Esophagus squamous epithelium (tissue), 5 donors: ENCODE measurements at regions not wholly inside any gene's neighbourhood (a gene's known extent, or its start where the extent isn't known, plus 50 kb on each side); places are given as distances from the start of the nearest gene placed in this dataset.
"Not testable (repeated sequence)": the region's sequence is repeated elsewhere in the genome, so short reads cannot be mapped to it uniquely, and the experiment has no call there.

ENCODE experiments used
- DNase-seq: peaks from one replicate; lab custom pipeline; 2025; lab: John Stamatoyannopoulos, UW
- H3K27ac ChIP-seq, 4 donors: fragments of 200-600 bp; sonication (generic); one replicate each; pipeline ENCODE4 v1.5.1; 2016 to 2019; ENCODE audit warnings: mild to moderate bottlenecking in 1 of 4
- H3K27me3 ChIP-seq, 4 donors: fragments of 200-600 bp; sonication (generic); 1 replicate in 3 of 4; 2 replicates in 1 of 4; pipeline versions ENCODE4 v1.5.1 to v1.6.0; 2017 to 2021; ENCODE audit warnings: antibody characterized with exemption in 1 of 4
- H3K36me3 ChIP-seq, 3 donors: fragments of 200-600 bp; sonication (generic); one replicate each; pipeline ENCODE4 v1.5.1; 2016 to 2019
- H3K4me1 ChIP-seq, 3 donors: fragments of 200-600 bp; sonication (generic); one replicate each; pipeline ENCODE4 v1.5.1; 2017 to 2019
- H3K4me3 ChIP-seq, 4 donors: fragments of 200-600 bp; sonication (generic); 1 replicate in 3 of 4; 2 replicates in 1 of 4; pipeline ENCODE4 v1.5.1; 2016 to 2019; ENCODE audit warnings: mild to moderate bottlenecking in 2 of 4, moderate library complexity in 1 of 4
- H3K9me3 ChIP-seq, 3 donors: fragments of 200-600 bp; sonication (generic); one replicate each; pipeline ENCODE4 v1.5.1; 2016 to 2019
- CTCF ChIP-seq, 6 experiments: fragments of 450-650 bp in 4 of 6; fragments of 200-600 bp in 2 of 6; sonication (generic) in 2 of 6; IDR thresholded peaks; one replicate each; pipeline ENCODE4 v1.5.1; 2016 to 2019; ENCODE audit warnings: antibody characterized with exemption in 6 of 6, mild to moderate bottlenecking in 4 of 6, moderate library complexity in 4 of 6
- POLR2A ChIP-seq, 4 donors: fragments of 450-650 bp; IDR thresholded peaks; one replicate each; pipeline ENCODE4 v1.6.1; 2017; ENCODE audit warnings: antibody characterized with exemption in 4 of 4, mild to moderate bottlenecking in 4 of 4, moderate library complexity in 3 of 4
- WGBS, 2 donors: methylation state at CpG; one replicate each; pipeline ENCODE4 v1.1.5; 2018; 5-methylcytosine and 5-hydroxymethylcytosine counted together
- intact Hi-C: fragments of 100-400 bp; cut with DNase I; formaldehyde crosslinking; loops from one replicate; pipeline ENCODE4 v1.15.0; 2022
- donor health status: DM: yes; HTN: yes; CAD: no.

- Histone ChIP-seq H3K27me3 (no peaks in the 10 kb centered on the region), H3K4me3 (no peak overlapping the region), H3K36me3 (no peaks in the 10 kb centered on the region), H3K4me1 (no peaks in the 10 kb centered on the region), H3K9me3 (no peaks in the 10 kb centered on the region), H3K27ac (no peak overlapping the region)
- no peak for DNase-seq
- TF ChIP-seq POLR2A (IDR thresholded peaks at IDR 0.05), result no peak
- no peak for TF ChIP-seq CTCF (IDR thresholded peaks at IDR 0.05)
- intact Hi-C loops, result no loop called here
Observed at GRCh38 chr4:79831701-79832514, 241.1 kb downstream of the ANTXR2 start.

DNA sequence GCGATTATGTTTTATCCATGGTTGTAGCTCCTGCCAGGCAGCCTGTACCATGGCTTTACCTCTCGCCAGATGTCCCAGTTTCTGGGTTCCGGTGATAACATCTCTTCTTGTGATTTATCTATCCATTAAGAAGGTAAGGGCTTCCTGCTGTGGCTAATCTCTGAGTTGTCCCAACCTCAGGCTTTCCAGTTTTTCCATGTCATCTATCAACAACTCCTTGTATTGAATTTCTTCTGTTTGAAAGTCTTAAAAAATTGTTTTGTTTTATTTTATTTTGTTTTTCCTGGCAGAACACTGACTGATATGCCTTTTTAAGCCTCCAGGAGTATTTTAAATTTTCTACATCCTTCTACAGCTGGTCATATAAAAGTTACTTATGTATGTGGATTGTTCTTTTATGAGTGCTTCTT lies 241.9 kb downstream of the ANTXR2 start:
- TF ChIP-seq POLR2A (IDR thresholded peaks at IDR 0.05), result no peak
- TF ChIP-seq CTCF (IDR thresholded peaks at IDR 0.05), result no peak
- H3K36me3 ChIP-seq, result no peaks in the 10 kb centered on the region
- H3K4me3 ChIP-seq, result no peak overlapping the region
- H3K4me1 ChIP-seq, result no peaks in the 10 kb centered on the region
- 51 to 56% methylated on average over 3 of the region's 3 CpGs for WGBS, 2 donors
- H3K27ac ChIP-seq, result no peak overlapping the region
- no peaks in the 10 kb centered on the region for H3K9me3 ChIP-seq
- no peaks in the 10 kb centered on the region for H3K27me3 ChIP-seq
- intact Hi-C loops, result no loop called here
- no peak for DNase-seq

DNA sequence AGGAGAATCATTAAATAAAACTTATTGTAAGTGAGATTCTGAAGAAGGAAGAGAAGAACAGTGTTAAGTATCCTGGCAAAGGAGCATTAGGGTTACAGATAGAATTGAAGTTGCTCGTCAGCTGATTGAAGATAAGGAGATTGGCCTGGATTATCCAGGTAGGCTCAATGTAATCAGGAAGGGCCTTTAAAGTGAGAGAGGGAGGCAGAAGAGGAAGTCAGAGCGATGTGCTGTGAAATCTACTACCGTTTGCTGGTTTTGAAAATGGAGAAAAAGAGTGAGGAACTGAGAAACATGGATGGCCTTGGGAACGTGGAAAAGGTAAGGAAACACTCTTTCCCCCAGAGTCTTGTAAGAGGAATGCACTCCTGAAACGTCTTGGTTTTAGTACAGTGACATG lies 245.7 kb downstream of the ANTXR2 start:
- intact Hi-C loops, result no loop called here
- no peaks in the 10 kb centered on the region for H3K9me3 ChIP-seq

GRCh38 chr4:79823148-79823763 lies 249.8 kb downstream of the ANTXR2 start:
- Histone ChIP-seq H3K9me3 (no peaks in the 10 kb centered on the region), H3K27ac (peak overlapping the region in 2 of 4 donors; percentile 30 to 59), H3K4me3 (no peak overlapping the region), H3K27me3 (no peaks in the 10 kb centered on the region), H3K36me3 (no peaks in the 10 kb centered on the region), H3K4me1 (no peaks in the 10 kb centered on the region)
- TF ChIP-seq CTCF (IDR thresholded peaks at IDR 0.05), result no peak
- no peak for TF ChIP-seq POLR2A (IDR thresholded peaks at IDR 0.05)
- intact Hi-C loops, result no loop called here
- DNase-seq, result no peak
- WGBS, 2 donors, result 23 to 27% methylated on average over 2 of the region's 2 CpGs

More for the DNA sequence above, 245.7 kb downstream of the ANTXR2 start:
- no peaks in the 10 kb centered on the region for H3K4me1 ChIP-seq
- 63% methylated on average over 5 of the region's 5 CpGs for WGBS, 2 donors
- no peak for DNase-seq
- H3K27me3 ChIP-seq, result no peaks in the 10 kb centered on the region
- no peak overlapping the region for H3K4me3 ChIP-seq
- no peaks in the 10 kb centered on the region for H3K36me3 ChIP-seq
- TF ChIP-seq POLR2A (IDR thresholded peaks at IDR 0.05), result no peak
- no peak for TF ChIP-seq CTCF (IDR thresholded peaks at IDR 0.05)
- no peak overlapping the region for H3K27ac ChIP-seq

- intact Hi-C loops, result no loop called here
- H3K27me3 ChIP-seq, result no peaks in the 10 kb centered on the region
- H3K4me1 ChIP-seq, result no peaks in the 10 kb centered on the region
- H3K4me3 ChIP-seq, result no peak overlapping the region
- no peak for DNase-seq
- no peak for TF ChIP-seq POLR2A (IDR thresholded peaks at IDR 0.05)
- TF ChIP-seq CTCF (IDR thresholded peaks at IDR 0.05), result no peak
- no peaks in the 10 kb centered on the region for H3K36me3 ChIP-seq
- H3K27ac ChIP-seq, result no peak overlapping the region
- no peaks in the 10 kb centered on the region for H3K9me3 ChIP-seq
Observed at GRCh38 chr4:79820427-79820826, 252.6 kb downstream of the ANTXR2 start.

GRCh38 chr4:79807933-79808332 lies 265.1 kb downstream of the ANTXR2 start:
- WGBS, 2 donors, result 55 to 61% methylated on average over 2 of the region's 2 CpGs
- intact Hi-C loops, H3K9me3 ChIP-seq: not testable (repeated sequence)

More at GRCh38 chr4:79807933-79808332, 265.1 kb downstream of the ANTXR2 start:
- H3K4me3 ChIP-seq, H3K4me1 ChIP-seq, DNase-seq, H3K36me3 ChIP-seq, H3K27ac ChIP-seq, H3K27me3 ChIP-seq: not testable (repeated sequence)
